GM23248 (cell line): ENCODE measurements at regions not wholly inside any gene's neighbourhood (a gene's known extent, or its start where the extent isn't known, plus 50 kb on each side); places are given as distances from the start of the nearest gene placed in this dataset.

Experiments used
- EZH2 ChIP-seq: fragments of 200-600 bp; sonication (generic); IDR thresholded peaks from 2 replicates; pipeline ENCODE4 v1.6.1; 2018; ENCODE audit warnings: antibody characterized with exemption, mild to moderate bottlenecking; ENCODE audit not compliant: insufficient read depth, poor library complexity, severe bottlenecking
- EZH2phosphoT487 ChIP-seq: fragments of 200-600 bp; sonication (generic); IDR thresholded peaks from 2 replicates; pipeline ENCODE4 v1.6.1; 2018; ENCODE audit warnings: antibody characterized with exemption, moderate library complexity, mild to moderate bottlenecking, low read depth; ENCODE audit not compliant: insufficient read depth

GRCh38 chr20:30610751-30611150 is 646.7 kb upstream of the DEFB115 start:
- TF ChIP-seq EZH2, result no peak
- TF ChIP-seq EZH2phosphoT487, result no peak
